Right ventricle myocardium superior (tissue), 1 donor: ENCODE measurements at regions not wholly inside any gene's neighbourhood (a gene's known extent, or its start where the extent isn't known, plus 50 kb on each side); places are given as distances from the start of the nearest gene placed in this dataset.
"Not testable (repeated sequence)": the region's sequence is repeated elsewhere in the genome, so short reads cannot be mapped to it uniquely, and the experiment has no call there.

Experiments used
- ATAC-seq: fragments of 200-7000 bp; cut with Tn5 transposase; one replicate; pipeline ENCODE4 v1.9.1; 2020; ENCODE audit warnings: mild to moderate bottlenecking; ENCODE audit not compliant: poor library complexity
- DNase-seq: peaks from one replicate; pipeline ENCODE4 v3.0.0-alpha.2; 2020
- intact Hi-C: fragments of 100-400 bp; cut with DNase I; formaldehyde crosslinking; loops from one replicate; pipeline ENCODE4 v1.11.2; 2022
- donor health status: DM: no; HTN: yes; CAD: no; lungs with severe emphysema.

- ATAC-seq, intact Hi-C loops, DNase-seq: not testable (repeated sequence)
These were observed 153.6 kb upstream of the BET1 start for GRCh38 chr7:94157659-94158306.

- DNase-seq: no peak
- ATAC-seq: no peak
- intact Hi-C loops: no loop called here
These were observed 156.7 kb upstream of the BET1 start for GRCh38 chr7:94160719-94161435.

- ATAC-seq (no peak), DNase-seq (no peak)
- intact Hi-C loops: no loop called here
These were observed 157.3 kb upstream of the BET1 start for GRCh38 chr7:94161476-94161875.

GRCh38 chr7:94169682-94170081 is 165.5 kb upstream of the BET1 start:
- DNase-seq: no peak
- no peak for ATAC-seq
- intact Hi-C loops: no loop called here

- no peak for ATAC-seq
- intact Hi-C loops: no loop called here
These were observed 166.7 kb upstream of the BET1 start for GRCh38 chr7:94170836-94171235.

GRCh38 chr7:94173436-94173835 is 169.3 kb upstream of the BET1 start:
- DNase-seq (no peak), ATAC-seq (no peak)
- intact Hi-C loops: no loop called here

More at GRCh38 chr7:94170836-94171235, 166.7 kb upstream of the BET1 start:
- no peak for DNase-seq

GRCh38 chr7:94174375-94174774 is 170.2 kb upstream of the BET1 start:
- intact Hi-C loops: no loop called here
- ATAC-seq (no peak), DNase-seq (no peak)

- intact Hi-C loops: no loop called here
- DNase-seq: no peak
- no peak for ATAC-seq
These were observed 170.8 kb upstream of the BET1 start for GRCh38 chr7:94174956-94175355.

GRCh38 chr7:94176694-94177200 is 172.6 kb upstream of the BET1 start:
- ATAC-seq (no peak), DNase-seq (no peak)
- intact Hi-C loops: no loop called here

GRCh38 chr7:94177441-94177840 is 173.3 kb upstream of the BET1 start:
- intact Hi-C loops: no loop called here
- DNase-seq (no peak), ATAC-seq (no peak)

- intact Hi-C loops: no loop called here
- ATAC-seq (no peak), DNase-seq (no peak)
These were observed 174.1 kb upstream of the BET1 start for GRCh38 chr7:94178230-94178629.

GRCh38 chr7:94179466-94179865 is 175.3 kb upstream of the BET1 start:
- ATAC-seq: no peak
- no peak for DNase-seq
- intact Hi-C loops: no loop called here

GRCh38 chr7:94182066-94182465 is 177.9 kb upstream of the BET1 start:
- intact Hi-C loops: no loop called here

GRCh38 chr7:94182721-94183120 is 178.6 kb upstream of the BET1 start:
- ATAC-seq (no peak), DNase-seq (no peak)
- intact Hi-C loops: no loop called here

More at GRCh38 chr7:94182066-94182465, 177.9 kb upstream of the BET1 start:
- no peak for DNase-seq
- no peak for ATAC-seq

- DNase-seq (peak; percentile 36), ATAC-seq (peak; percentile 81)
- intact Hi-C loops: no loop called here
These were observed 179.2 kb upstream of the BET1 start for GRCh38 chr7:94183289-94183749.

GRCh38 chr7:94183891-94184290 is 179.7 kb upstream of the BET1 start:
- DNase-seq (no peak), ATAC-seq (no peak)
- intact Hi-C loops: no loop called here

GRCh38 chr7:94188350-94188749 is 184.2 kb upstream of the BET1 start:
- DNase-seq (no peak), ATAC-seq (no peak)
- intact Hi-C loops: no loop called here

GRCh38 chr7:94190599-94191061 is 186.5 kb upstream of the BET1 start:
- no peak for ATAC-seq

GRCh38 chr7:94194426-94194825 is 190.3 kb upstream of the BET1 start:
- DNase-seq, ATAC-seq, intact Hi-C loops: not testable (repeated sequence)

More at GRCh38 chr7:94190599-94191061, 186.5 kb upstream of the BET1 start:
- intact Hi-C loops: no loop called here
- DNase-seq: no peak

- intact Hi-C loops: no loop called here
- no peak for ATAC-seq
These were observed 191.0 kb upstream of the BET1 start for GRCh38 chr7:94195201-94195600.

More at GRCh38 chr7:94195201-94195600, 191.0 kb upstream of the BET1 start:
- no peak for DNase-seq
